HepG2 (cell line): ENCODE measurements at regions not wholly inside any gene's neighbourhood (a gene's known extent, or its start where the extent isn't known, plus 50 kb on each side); places are given as distances from the start of the nearest gene placed in this dataset.

Source experiments
- ATAC-seq: fragments of 200-7000 bp; cut with Tn5 transposase; 3 replicates; pipeline ENCODE4 v1.9.1; 2020; ENCODE audit warnings: mild to moderate bottlenecking, moderate library complexity
- BruUV-seq: library from RNA; stranded (reverse); fragments of 400-500 nt; replicated peaks from 2 replicates; lab custom pipeline; 2021; lab: Mats Ljungman, UMichigan
- CTCF ChIA-PET: fragments of 300-600 bp; formaldehyde crosslinking; extraction: SDS; loops from one replicate; lab custom pipeline; 2021; ENCODE audit warnings: low total read pairs, inconsistent platforms, low intra/inter-chr PET ratio; lab: Yijun Ruan, JAX
- POLR2A ChIA-PET: fragments of 350-600 bp; sonication (Branson Sonifier 250); formaldehyde crosslinking; loops from one replicate; lab custom pipeline; 2020; ENCODE audit warnings: antibody characterized with exemption, inconsistent platforms; lab: Yijun Ruan, JAX
- DNase-seq: peaks from one replicate; pipeline ENCODE4 v3.0.0-alpha.2; 2015; ENCODE audit warnings: low spot score
- FAIRE-seq: peaks from 3 replicates; lab custom pipeline; 2011; peaks lifted over from hg19 to GRCh38; lab: Jason Lieb, UNC
- H2AFZ ChIP-seq: one replicate; pipeline ENCODE4 v1.6.1; 2011; ENCODE audit warnings: low read length, inconsistent platforms
- H3K27ac ChIP-seq: fragments of 300-600 bp; 3 replicates; pipeline ENCODE4 v1.8.0; 2011; ENCODE audit warnings: mixed run types, mild to moderate bottlenecking, mixed read lengths, low read length, inconsistent platforms; ENCODE audit not compliant: insufficient read depth; ENCODE audit errors: extremely low read length
- H3K27me3 ChIP-seq, 2 experiments: fragments of 200-600 bp in 1 of 2; 2 replicates in 1 of 2; 3 replicates in 1 of 2; pipeline versions ENCODE4 v1.6.0 to v1.8.0; 2011; ENCODE audit warnings: low read length in 2 of 2, mild to moderate bottlenecking in 2 of 2, moderate library complexity in 2 of 2, inconsistent platforms in 1 of 2; ENCODE audit not compliant: insufficient read depth in 2 of 2, control insufficient read depth in 1 of 2
- H3K36me3 ChIP-seq, 2 experiments: fragments of 200-600 bp in 1 of 2; replicated peaks in 1 of 2; 2 replicates in 1 of 2; 3 replicates in 1 of 2; pipeline versions ENCODE4 v1.5.1 to v1.8.0; 2011; ENCODE audit warnings: low read length in 2 of 2, inconsistent platforms in 1 of 2; ENCODE audit not compliant: insufficient read depth in 2 of 2, control insufficient read depth in 1 of 2
- H3K4me1 ChIP-seq: 2 replicates; pipeline ENCODE4 v1.5.1; 2012; ENCODE audit warnings: low read length, inconsistent platforms; ENCODE audit not compliant: insufficient read depth
- H3K4me2 ChIP-seq: 2 replicates; pipeline ENCODE4 v1.6.0; 2011; ENCODE audit warnings: low read depth, low read length, inconsistent platforms
- H3K4me3 ChIP-seq, 3 experiments: fragments of 200-600 bp in 1 of 3; sonication (generic), shearing (Covaris generic) in 1 of 3; replicated peaks in 1 of 3; 2 replicates each; pipeline ENCODE4 v1.5.1; 2011 to 2016; ENCODE audit warnings: low read length in 3 of 3, inconsistent platforms in 2 of 3, low read depth in 2 of 3, mild to moderate bottlenecking in 2 of 3, control low read depth in 1 of 3, mixed read lengths in 1 of 3; ENCODE audit not compliant: insufficient read depth in 1 of 3
- H3K79me2 ChIP-seq: one replicate; pipeline ENCODE4 v1.6.1; 2011; ENCODE audit warnings: low read length, inconsistent platforms; ENCODE audit not compliant: insufficient read depth
- H3K9ac ChIP-seq: 2 replicates; pipeline ENCODE4 v1.6.0; 2011; ENCODE audit warnings: mild to moderate bottlenecking, low read depth, low read length, inconsistent platforms; ENCODE audit not compliant: insufficient read depth
- H3K9me3 ChIP-seq: 2 replicates; pipeline ENCODE4 v1.5.1; 2012; ENCODE audit warnings: mild to moderate bottlenecking, low read length
- H4K20me1 ChIP-seq: 2 replicates; pipeline ENCODE4 v1.6.0; 2011; ENCODE audit warnings: inconsistent platforms, mild to moderate bottlenecking, low read length, moderate library complexity; ENCODE audit not compliant: insufficient read depth
- ARID2 ChIP-seq: sonication (generic); formaldehyde crosslinking; IDR thresholded peaks from 2 replicates; pipeline ENCODE4 v1.8.1; 2022; ENCODE audit warnings: mild to moderate bottlenecking, missing genetic modification reagents, borderline replicate concordance
- CAMTA2 ChIP-seq: sonication (generic); formaldehyde crosslinking; IDR thresholded peaks from 2 replicates; pipeline ENCODE4 v1.4.0; 2020; ENCODE audit warnings: mild to moderate bottlenecking, missing genetic modification reagents, borderline replicate concordance
- CC2D1A ChIP-seq: sonication (generic); formaldehyde crosslinking; IDR thresholded peaks from 2 replicates; pipeline ENCODE4 v1.8.1; 2023; ENCODE audit warnings: mild to moderate bottlenecking, missing genetic modification reagents
- CREM ChIP-seq, 2 experiments: sonication (generic) in 1 of 2; formaldehyde crosslinking in 1 of 2; IDR thresholded peaks; 2 replicates each; pipeline versions ENCODE4 v1.4.0 to v1.6.1; 2016 to 2020; ENCODE audit warnings: antibody characterized with exemption in 1 of 2, mild to moderate bottlenecking in 1 of 2, missing genetic modification reagents in 1 of 2
- EHMT2 ChIP-seq: fragments of 200-600 bp; sonication (generic); IDR thresholded peaks from 2 replicates; pipeline ENCODE4 v1.7.0; 2017; ENCODE audit warnings: antibody characterized with exemption, low read depth, low read length, borderline replicate concordance
- GATA4 ChIP-seq: sonication (generic); IDR thresholded peaks from 2 replicates; pipeline ENCODE4 v1.6.1; 2016; ENCODE audit warnings: antibody characterized with exemption, low read depth, borderline replicate concordance
- PRMT3 ChIP-seq: sonication (generic); formaldehyde crosslinking; IDR thresholded peaks from 2 replicates; pipeline ENCODE4 v1.8.1; 2022; ENCODE audit warnings: low read depth, mild to moderate bottlenecking, moderate library complexity, missing genetic modification reagents, borderline replicate concordance
- RFX5 ChIP-seq: IDR thresholded peaks from 2 replicates; pipeline ENCODE4 v1.6.1; 2011; ENCODE audit warnings: low read depth, low read length, improper control_type of control experiment
- XRCC5 ChIP-seq: fragments of 200-400 bp; formaldehyde crosslinking; optimal IDR thresholded peaks from 2 replicates; pipeline ENCODE3; 2017; ENCODE audit warnings: mild to moderate bottlenecking, low read length
- ZBTB38 ChIP-seq: sonication (generic); formaldehyde crosslinking; IDR thresholded peaks from 2 replicates; pipeline ENCODE4 v1.5.1; 2020; ENCODE audit warnings: mild to moderate bottlenecking, missing genetic modification reagents
- ZNF253 ChIP-seq: sonication (generic); formaldehyde crosslinking; IDR thresholded peaks from 2 replicates; pipeline ENCODE4 v1.8.0; 2022; ENCODE audit warnings: mild to moderate bottlenecking, missing genetic modification reagents, borderline replicate concordance
- ZNF30 ChIP-seq: sonication (generic); formaldehyde crosslinking; IDR thresholded peaks from 2 replicates; pipeline ENCODE4 v1.5.0; 2020; ENCODE audit warnings: mild to moderate bottlenecking, missing genetic modification reagents
- WGBS: methylation state at CpG from one replicate; pipeline ENCODE4 v1.1.6; 2017; ENCODE audit warnings: low lambda C conversion rate; 5-methylcytosine and 5-hydroxymethylcytosine counted together
- in situ Hi-C: cut with HindIII; loops from 2 replicates; pipeline ENCODE4 v1.10.0; 2017; ENCODE audit warnings: low pct_unique_long_range_greater_than_20kb; ENCODE audit not compliant: extremely low pct_ligation_motif_present
- intact Hi-C: fragments of 100-400 bp; cut with micrococcal nuclease; formaldehyde crosslinking; loops from one replicate; pipeline ENCODE4 v1.10.0; 2022; ENCODE audit not compliant: unreplicated experiment
- TF ChIP-seq, protein P1 (sequence below): IDR thresholded peaks from 2 replicates; pipeline ENCODE4 v1.6.1; 2012; ENCODE audit warnings: low read depth, low read length, improper control_type of control experiment
- TF ChIP-seq, protein P2 (sequence below): IDR thresholded peaks from 2 replicates; pipeline ENCODE4 v1.6.1; 2018; ENCODE audit warnings: missing genetic modification reagents

GRCh38 chr2:155157711-155158110, 459.2 kb downstream of the KCNJ3 start:
- FAIRE-seq (no peak), ATAC-seq (no peak), DNase-seq (no peak)
- in situ Hi-C loops, result no loop called here
- intact Hi-C loops, result no loop called here
- Histone ChIP-seq H4K20me1 (no peaks in the 10 kb centered on the region), H3K27ac (no peak overlapping the region), H3K79me2 (no peaks in the 10 kb centered on the region), H3K4me2 (no peak overlapping the region), H3K9me3 (no peaks in the 10 kb centered on the region), H3K4me1 (no peaks in the 10 kb centered on the region), H3K36me3 (no peaks in the 10 kb centered on the region), H3K9ac (no peak overlapping the region), H3K27me3 (no peaks in the 10 kb centered on the region), H2AFZ (no peak overlapping the region), H3K4me3 (no peak overlapping the region)
- CTCF ChIA-PET, result no interaction called here
- POLR2A ChIA-PET, result no interaction called here
- TF ChIP-seq, protein P1, sequence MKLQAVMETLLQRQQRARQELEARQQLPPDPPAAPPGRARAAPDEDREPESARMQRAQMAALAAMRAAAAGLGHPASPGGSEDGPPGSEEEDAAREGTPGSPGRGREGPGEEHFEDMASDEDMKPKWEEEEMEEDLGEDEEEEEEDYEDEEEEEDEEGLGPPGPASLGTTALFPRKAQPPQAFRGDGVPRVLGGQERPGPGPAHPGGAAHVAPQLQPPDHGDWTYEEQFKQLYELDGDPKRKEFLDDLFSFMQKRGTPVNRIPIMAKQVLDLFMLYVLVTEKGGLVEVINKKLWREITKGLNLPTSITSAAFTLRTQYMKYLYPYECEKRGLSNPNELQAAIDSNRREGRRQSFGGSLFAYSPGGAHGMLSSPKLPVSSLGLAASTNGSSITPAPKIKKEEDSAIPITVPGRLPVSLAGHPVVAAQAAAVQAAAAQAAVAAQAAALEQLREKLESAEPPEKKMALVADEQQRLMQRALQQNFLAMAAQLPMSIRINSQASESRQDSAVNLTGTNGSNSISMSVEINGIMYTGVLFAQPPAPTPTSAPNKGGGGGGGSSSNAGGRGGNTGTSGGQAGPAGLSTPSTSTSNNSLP, result no peak
- no peak for TF ChIP-seq ZNF253 (CRISPR knock-in tag)
- TF ChIP-seq CREM (IDR thresholded peaks at IDR 0.05), result no peak
- TF ChIP-seq CREM (CRISPR knock-in tag; IDR thresholded peaks at IDR 0.05), result no peak
- TF ChIP-seq ZBTB38, result no peak
- 0% methylated on average over 2 of the region's 2 CpGs for WGBS
- no TSS peak for BruUV-seq

DNA sequence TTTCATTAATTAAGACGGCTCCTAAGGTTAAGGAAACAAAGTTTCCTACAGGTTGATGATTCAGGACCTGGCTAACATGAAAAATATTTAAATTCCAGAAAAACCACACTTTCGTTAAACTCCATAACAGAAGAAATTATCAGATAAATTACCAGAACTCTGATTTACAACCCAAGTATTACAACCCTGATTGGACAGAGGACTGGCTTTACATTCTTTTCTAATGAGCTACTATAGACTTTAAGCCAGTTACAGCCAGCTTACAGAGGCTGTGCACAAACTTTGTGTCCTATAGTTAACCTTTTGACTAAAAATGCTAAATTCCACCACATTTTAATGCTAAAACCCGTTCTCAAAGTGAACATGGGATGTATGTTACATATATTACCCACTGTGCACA, 458.6 kb downstream of the KCNJ3 start:
- POLR2A ChIA-PET, result no interaction called here
- no peaks in the 10 kb centered on the region for H3K36me3 ChIP-seq
- BruUV-seq, result no TSS peak
- no peak for ATAC-seq
- TF ChIP-seq CC2D1A (CRISPR knock-in tag), result no peak
- TF ChIP-seq GATA4, result no peak
- TF ChIP-seq EHMT2, result no peak
- TF ChIP-seq PRMT3 (CRISPR knock-in tag), result no peak
- no peak for TF ChIP-seq ZNF30 (CRISPR knock-in tag)
- no peak for TF ChIP-seq ARID2 (CRISPR knock-in tag)
- no peak for TF ChIP-seq XRCC5
- TF ChIP-seq, protein P2, sequence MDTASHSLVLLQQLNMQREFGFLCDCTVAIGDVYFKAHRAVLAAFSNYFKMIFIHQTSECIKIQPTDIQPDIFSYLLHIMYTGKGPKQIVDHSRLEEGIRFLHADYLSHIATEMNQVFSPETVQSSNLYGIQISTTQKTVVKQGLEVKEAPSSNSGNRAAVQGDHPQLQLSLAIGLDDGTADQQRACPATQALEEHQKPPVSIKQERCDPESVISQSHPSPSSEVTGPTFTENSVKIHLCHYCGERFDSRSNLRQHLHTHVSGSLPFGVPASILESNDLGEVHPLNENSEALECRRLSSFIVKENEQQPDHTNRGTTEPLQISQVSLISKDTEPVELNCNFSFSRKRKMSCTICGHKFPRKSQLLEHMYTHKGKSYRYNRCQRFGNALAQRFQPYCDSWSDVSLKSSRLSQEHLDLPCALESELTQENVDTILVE (CRISPR knock-in tag), result no peak
- TF ChIP-seq RFX5, result no peak
- no peak for TF ChIP-seq CAMTA2 (CRISPR knock-in tag)
- no peaks in the 10 kb centered on the region for H4K20me1 ChIP-seq
- CTCF ChIA-PET, result no interaction called here
- H3K27me3 ChIP-seq, result no peaks in the 10 kb centered on the region
- intact Hi-C loops, result no loop called here
- no peak overlapping the region for H3K4me2 ChIP-seq
- no peak overlapping the region for H2AFZ ChIP-seq
- no peak overlapping the region for H3K9ac ChIP-seq
- in situ Hi-C loops, result no loop called here
- DNase-seq, result no peak
- H3K27ac ChIP-seq, result no peak overlapping the region
- 2% methylated on average over 3 of the region's 3 CpGs for WGBS
- H3K4me1 ChIP-seq, result no peaks in the 10 kb centered on the region
- H3K9me3 ChIP-seq, result no peaks in the 10 kb centered on the region
- H3K79me2 ChIP-seq, result no peaks in the 10 kb centered on the region
- FAIRE-seq, result no peak
- H3K4me3 ChIP-seq, result no peak overlapping the region
